ENCODE measurements at regions not wholly inside any gene's neighbourhood (a gene's known extent, or its start where the extent isn't known, plus 50 kb on each side); places are given as distances from the start of the nearest gene placed in this dataset.

GRCh38 chrX:117400005-117400404, 716.6 kb downstream of the KLHL13 start:
- TF ChIP-seq, protein P1, sequence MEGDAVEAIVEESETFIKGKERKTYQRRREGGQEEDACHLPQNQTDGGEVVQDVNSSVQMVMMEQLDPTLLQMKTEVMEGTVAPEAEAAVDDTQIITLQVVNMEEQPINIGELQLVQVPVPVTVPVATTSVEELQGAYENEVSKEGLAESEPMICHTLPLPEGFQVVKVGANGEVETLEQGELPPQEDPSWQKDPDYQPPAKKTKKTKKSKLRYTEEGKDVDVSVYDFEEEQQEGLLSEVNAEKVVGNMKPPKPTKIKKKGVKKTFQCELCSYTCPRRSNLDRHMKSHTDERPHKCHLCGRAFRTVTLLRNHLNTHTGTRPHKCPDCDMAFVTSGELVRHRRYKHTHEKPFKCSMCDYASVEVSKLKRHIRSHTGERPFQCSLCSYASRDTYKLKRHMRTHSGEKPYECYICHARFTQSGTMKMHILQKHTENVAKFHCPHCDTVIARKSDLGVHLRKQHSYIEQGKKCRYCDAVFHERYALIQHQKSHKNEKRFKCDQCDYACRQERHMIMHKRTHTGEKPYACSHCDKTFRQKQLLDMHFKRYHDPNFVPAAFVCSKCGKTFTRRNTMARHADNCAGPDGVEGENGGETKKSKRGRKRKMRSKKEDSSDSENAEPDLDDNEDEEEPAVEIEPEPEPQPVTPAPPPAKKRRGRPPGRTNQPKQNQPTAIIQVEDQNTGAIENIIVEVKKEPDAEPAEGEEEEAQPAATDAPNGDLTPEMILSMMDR (IDR thresholded peaks at IDR 0.05): no peak
- TF ChIP-seq POLR2A (IDR thresholded peaks at IDR 0.05): no peak

Measured in upper lobe of left lung (tissue), 4 donors.